Left ventricle myocardium inferior (tissue), 1 donor: ENCODE measurements at regions not wholly inside any gene's neighbourhood (a gene's known extent, or its start where the extent isn't known, plus 50 kb on each side); places are given as distances from the start of the nearest gene placed in this dataset.

Experiments
- DNase-seq: peaks from one replicate; pipeline ENCODE4 v3.0.0-alpha.2; 2020
- H3K27ac ChIP-seq: fragments of 200-600 bp; replicated peaks from 2 replicates; pipeline ENCODE4 v1.8.0; 2021
- H3K27me3 ChIP-seq: fragments of 200-600 bp; 2 replicates; pipeline ENCODE4 v1.8.0; 2021; ENCODE audit warnings: low read depth
- H3K36me3 ChIP-seq: fragments of 200-600 bp; 2 replicates; pipeline ENCODE4 v1.8.0; 2021
- H3K4me1 ChIP-seq: fragments of 200-600 bp; 2 replicates; pipeline ENCODE4 v1.8.0; 2021
- H3K4me3 ChIP-seq: fragments of 200-600 bp; 2 replicates; pipeline ENCODE4 v1.8.0; 2021; ENCODE audit warnings: mild to moderate bottlenecking, moderate library complexity
- H3K9me3 ChIP-seq: fragments of 200-600 bp; replicated peaks from 2 replicates; pipeline ENCODE4 v1.8.0; 2021
- CTCF ChIP-seq: fragments of 200-600 bp; IDR thresholded peaks from 2 replicates; pipeline ENCODE4 v1.8.0; 2021; ENCODE audit warnings: antibody characterized with exemption, mild to moderate bottlenecking, borderline replicate concordance
- intact Hi-C: fragments of 100-400 bp; cut with micrococcal nuclease; formaldehyde crosslinking; loops from one replicate; pipeline ENCODE4 v1.11.0; 2022
- donor health status: DM: no; HTN: yes; CAD: no; lungs with severe emphysema.

GRCh38 chr3:31302343-31302742 lies 230.4 kb upstream of the STT3B start:
- intact Hi-C loops, result no loop called here
- Histone ChIP-seq H3K27me3 (no peaks in the 10 kb centered on the region), H3K4me3 (no peak overlapping the region), H3K9me3 (peaks cover 10% of the 10 kb centered on the region), H3K4me1 (no peaks in the 10 kb centered on the region), H3K36me3 (no peaks in the 10 kb centered on the region), H3K27ac (no peak overlapping the region)
- no peak for TF ChIP-seq CTCF
- DNase-seq, result no peak

GRCh38 chr3:31305340-31305739 lies 227.4 kb upstream of the STT3B start:
- H3K27ac ChIP-seq, result no peak overlapping the region
- no peaks in the 10 kb centered on the region for H3K9me3 ChIP-seq
- intact Hi-C loops, result no loop called here
- H3K27me3 ChIP-seq, result no peaks in the 10 kb centered on the region
- no peaks in the 10 kb centered on the region for H3K36me3 ChIP-seq
- DNase-seq, result no peak
- no peak overlapping the region for H3K4me3 ChIP-seq
- peaks cover 4% of the 10 kb centered on the region for H3K4me1 ChIP-seq
- no peak for TF ChIP-seq CTCF

GRCh38 chr3:31307131-31307785 lies 225.5 kb upstream of the STT3B start:
- Histone ChIP-seq H3K9me3 (no peaks in the 10 kb centered on the region), H3K27me3 (no peaks in the 10 kb centered on the region), H3K27ac (no peak overlapping the region), H3K4me3 (no peak overlapping the region), H3K36me3 (no peaks in the 10 kb centered on the region), H3K4me1 (peaks cover 4% of the 10 kb centered on the region)
- DNase-seq, result no peak
- TF ChIP-seq CTCF, result no peak
- intact Hi-C loops, result no loop called here

GRCh38 chr3:31311559-31311958 lies 221.2 kb upstream of the STT3B start:
- no peaks in the 10 kb centered on the region for H3K36me3 ChIP-seq
- H3K9me3 ChIP-seq, result no peaks in the 10 kb centered on the region
- H3K27ac ChIP-seq, result no peak overlapping the region
- peaks cover 4% of the 10 kb centered on the region for H3K4me1 ChIP-seq
- no peak for TF ChIP-seq CTCF
- H3K4me3 ChIP-seq, result no peak overlapping the region
- no peak for DNase-seq
- no peaks in the 10 kb centered on the region for H3K27me3 ChIP-seq
- intact Hi-C loops, result no loop called here

GRCh38 chr3:31312400-31312799 lies 220.3 kb upstream of the STT3B start:
- intact Hi-C loops, result no loop called here
- Histone ChIP-seq H3K4me1 (peaks cover 4% of the 10 kb centered on the region), H3K36me3 (no peaks in the 10 kb centered on the region), H3K4me3 (no peak overlapping the region), H3K27me3 (no peaks in the 10 kb centered on the region), H3K27ac (no peak overlapping the region), H3K9me3 (no peaks in the 10 kb centered on the region)
- no peak for TF ChIP-seq CTCF
- no peak for DNase-seq
